ENCODE measurements at regions not wholly inside any gene's neighbourhood (a gene's known extent, or its start where the extent isn't known, plus 50 kb on each side); places are given as distances from the start of the nearest gene placed in this dataset.
A peak's percentile ranks its signal among the peaks of the same experiment; 100 is the strongest.

DNA sequence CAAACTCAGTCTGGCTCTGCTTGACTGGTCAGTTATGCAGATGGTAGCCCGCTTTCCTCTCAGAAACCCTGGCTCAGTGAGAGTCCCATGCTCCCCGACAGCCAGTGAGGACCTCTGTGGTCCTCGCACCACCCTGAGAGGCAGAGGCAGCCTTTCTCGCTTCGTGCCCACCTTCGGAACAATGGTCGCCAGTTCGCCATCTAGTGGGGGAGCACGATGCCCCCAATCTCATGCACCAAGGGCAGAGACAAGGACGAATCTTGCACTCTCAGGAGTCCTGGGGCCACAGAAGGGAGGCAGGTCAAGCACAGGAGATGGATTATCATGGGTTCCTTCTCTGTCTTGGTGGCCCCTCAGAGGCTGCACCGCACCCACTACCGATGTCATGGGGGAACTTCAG, 75.2 kb downstream of the RHCG start:
- no peak overlapping the region for H3K4me3 ChIP-seq
- H3K27ac ChIP-seq: no peak overlapping the region

DNA sequence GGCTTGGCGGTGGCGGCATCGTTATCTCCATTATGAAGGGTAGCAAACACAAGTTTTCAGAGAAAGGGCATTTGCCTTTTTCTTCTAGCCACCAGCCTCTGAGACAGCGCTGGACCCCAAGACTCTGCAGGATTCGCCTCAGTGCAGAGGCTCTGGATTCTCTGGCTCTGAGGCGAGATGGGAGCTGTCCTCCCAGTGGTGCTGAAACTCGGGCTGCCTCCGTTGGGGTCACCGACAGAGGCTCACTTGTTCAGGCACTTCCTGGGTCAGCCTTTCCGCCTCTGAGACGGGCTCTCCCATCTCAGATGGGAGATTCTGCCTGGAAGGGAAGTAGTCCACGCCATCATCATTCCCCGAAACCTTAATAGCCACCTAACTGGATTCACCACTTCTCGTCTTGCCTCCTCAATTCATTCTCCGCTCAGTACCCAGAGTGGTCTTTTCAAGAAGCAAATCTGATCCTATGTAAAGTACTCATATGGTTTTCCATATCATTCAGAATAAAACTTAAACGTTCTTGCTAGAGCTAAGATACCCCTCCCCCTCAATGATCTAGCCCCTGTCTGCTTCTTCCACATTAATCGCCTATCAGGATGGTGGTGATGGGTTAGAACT, 76.9 kb downstream of the RHCG start:
- no peak overlapping the region for H3K27ac ChIP-seq
- no peak overlapping the region for H3K4me3 ChIP-seq

DNA sequence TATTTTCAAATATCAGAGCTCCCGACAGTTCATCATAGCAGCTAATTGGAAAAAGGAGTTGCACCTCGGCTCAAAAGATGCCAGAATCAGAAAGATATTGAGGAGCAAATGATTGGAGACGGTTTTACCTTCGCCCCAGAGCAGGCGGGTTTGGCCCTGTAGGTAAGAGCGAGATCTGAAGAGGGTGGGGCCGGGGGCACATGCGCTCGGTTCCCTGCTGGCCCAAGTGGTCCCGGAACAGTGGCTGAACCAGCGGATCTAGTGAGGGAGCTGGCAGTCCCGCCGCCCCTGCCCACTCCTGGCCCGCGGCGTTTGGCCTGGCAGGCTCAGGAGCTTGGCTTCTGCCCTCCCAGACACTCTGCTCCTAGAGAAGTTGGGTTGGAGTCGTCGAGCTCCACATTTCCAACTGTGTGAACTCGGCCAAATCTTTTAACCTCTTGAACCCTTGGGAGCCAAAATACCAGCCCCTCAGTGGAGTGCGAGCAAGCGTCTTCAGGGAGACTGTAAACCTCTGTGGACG, 79.1 kb downstream of the RHCG start:
- H3K27ac ChIP-seq: no peak overlapping the region
- H3K4me3 ChIP-seq: no peak overlapping the region

- no peak overlapping the region for H3K4me3 ChIP-seq
- H3K27ac ChIP-seq: no peak overlapping the region
Observed at GRCh38 chr15:89416339-89417183, 79.8 kb downstream of the RHCG start.

- no peak overlapping the region for H3K4me3 ChIP-seq
- no peak overlapping the region for H3K27ac ChIP-seq
Observed at GRCh38 chr15:89414571-89414970, 79.9 kb upstream of the POLG start.

DNA sequence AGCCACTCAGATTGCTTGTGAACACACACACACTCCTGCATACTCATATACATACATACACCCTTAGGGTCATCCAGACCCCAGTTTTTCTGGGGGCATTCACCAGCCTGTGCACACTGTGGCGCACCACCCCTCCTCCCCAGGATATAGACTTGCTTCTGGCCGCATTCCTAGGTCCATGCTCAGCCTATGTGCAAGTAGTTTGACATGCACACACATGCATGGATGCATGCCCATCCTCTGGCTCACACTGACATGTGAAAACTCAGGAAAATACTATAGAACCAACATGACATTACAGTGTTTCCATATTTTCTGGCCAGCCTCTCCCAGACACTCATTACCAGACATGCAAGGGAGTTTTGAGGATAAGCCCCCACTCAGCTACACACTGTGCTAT, 79.3 kb upstream of the POLG start:
- Histone ChIP-seq H3K27ac (no peak overlapping the region), H3K4me3 (no peak overlapping the region)

DNA sequence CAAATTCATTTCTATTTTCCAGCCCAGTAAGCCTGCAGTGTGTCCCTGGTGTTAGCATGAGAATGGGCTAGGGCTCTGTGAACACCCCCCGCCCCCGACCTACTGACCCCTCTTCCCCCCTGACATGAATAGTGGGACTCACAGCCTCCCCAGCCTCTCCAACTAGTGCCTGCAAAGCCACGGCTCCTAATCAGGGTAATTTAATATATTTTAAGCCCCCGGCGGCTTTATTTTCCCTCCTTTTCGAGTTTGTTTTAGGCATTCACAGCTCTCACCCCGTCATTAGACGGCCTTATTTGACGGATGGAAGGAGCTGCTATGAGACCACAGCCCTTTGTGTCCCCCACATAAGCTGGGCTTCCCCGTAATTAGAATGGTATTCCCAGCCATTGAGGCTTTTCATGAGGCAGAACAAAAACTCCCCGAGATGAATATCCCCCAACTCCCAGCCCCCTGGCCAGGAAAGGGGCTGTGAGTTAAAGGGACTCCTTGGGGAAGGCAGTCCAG, 78.3 kb upstream of the POLG start:
- Histone ChIP-seq H3K4me3 (no peak overlapping the region), H3K27ac (no peak overlapping the region)

DNA sequence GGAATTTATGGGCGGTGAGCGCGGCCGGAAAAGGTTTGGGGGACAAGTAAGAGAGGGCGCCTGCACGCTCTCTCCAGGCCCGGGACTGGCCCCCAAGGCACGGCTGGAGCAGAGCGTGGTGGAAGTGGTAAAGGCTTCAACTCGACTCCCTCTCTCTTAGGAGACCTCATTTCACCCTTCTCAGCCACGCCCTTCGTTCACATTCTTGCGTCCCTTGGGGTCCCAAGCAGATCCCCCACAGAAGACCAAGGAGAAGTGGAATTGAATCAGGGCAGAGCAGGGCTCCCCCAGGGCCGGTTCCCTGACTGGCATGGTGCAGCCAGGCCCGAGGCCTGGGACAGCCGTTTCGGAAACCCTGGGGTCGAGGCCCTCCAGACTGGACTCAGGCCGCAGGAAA, 75.4 kb upstream of the POLG start:
- H3K4me3 ChIP-seq: no peak overlapping the region

DNA sequence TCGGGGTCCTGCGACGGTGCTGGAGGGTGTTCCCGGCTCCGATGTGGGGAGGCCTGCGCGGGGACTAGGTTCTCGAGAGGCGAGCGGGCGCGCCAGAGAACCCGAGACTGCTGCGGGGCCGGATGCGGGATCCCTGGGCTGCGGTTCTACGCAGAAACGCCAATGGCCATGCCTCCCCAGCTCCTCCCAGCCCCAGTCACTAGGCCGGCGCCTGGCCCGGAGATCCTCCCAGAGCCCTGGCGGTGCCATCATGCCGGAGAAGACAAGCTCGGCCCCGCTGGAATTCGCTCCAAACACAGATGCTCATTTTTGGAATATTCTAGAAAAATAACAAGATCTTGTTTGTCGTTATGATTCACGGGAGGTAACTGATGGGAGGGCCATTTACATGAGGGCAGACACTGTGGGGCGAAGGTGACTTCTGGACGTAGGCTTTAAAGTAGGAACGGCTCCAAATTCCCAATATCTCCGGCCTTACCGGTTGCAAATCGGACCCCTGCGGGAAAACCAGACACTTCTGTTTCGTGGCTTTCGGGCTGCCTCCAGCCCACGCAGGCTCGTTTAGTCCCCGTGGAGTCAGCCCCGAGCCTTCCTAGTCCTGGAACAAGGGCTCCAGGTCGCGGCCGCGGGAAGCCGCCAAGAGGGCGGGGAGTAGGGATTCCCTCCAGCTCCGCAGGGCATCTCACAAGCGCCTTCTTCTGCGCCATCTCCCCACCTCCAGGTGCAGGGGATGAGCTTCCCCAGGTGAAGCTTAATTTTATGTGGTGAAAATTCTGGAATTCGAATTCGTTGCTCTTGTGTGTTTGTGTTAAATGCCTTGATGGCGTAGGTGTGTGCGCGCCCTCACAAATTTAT, 74.8 kb upstream of the POLG start:
- Histone ChIP-seq H3K4me3 (peak overlapping the region in 5 of 7 experiments; percentile 0 to 29 (median 11)), H3K27ac (no peak overlapping the region)

More for the DNA sequence above, 75.4 kb upstream of the POLG start:
- no peak overlapping the region for H3K27ac ChIP-seq

GRCh38 chr15:89408372-89409183, 74.0 kb upstream of the POLG start:
- H3K4me3 ChIP-seq: peak overlapping the region in 5 of 7 experiments; percentile 0 to 29 (median 11)
- H3K27ac ChIP-seq: no peak overlapping the region

DNA sequence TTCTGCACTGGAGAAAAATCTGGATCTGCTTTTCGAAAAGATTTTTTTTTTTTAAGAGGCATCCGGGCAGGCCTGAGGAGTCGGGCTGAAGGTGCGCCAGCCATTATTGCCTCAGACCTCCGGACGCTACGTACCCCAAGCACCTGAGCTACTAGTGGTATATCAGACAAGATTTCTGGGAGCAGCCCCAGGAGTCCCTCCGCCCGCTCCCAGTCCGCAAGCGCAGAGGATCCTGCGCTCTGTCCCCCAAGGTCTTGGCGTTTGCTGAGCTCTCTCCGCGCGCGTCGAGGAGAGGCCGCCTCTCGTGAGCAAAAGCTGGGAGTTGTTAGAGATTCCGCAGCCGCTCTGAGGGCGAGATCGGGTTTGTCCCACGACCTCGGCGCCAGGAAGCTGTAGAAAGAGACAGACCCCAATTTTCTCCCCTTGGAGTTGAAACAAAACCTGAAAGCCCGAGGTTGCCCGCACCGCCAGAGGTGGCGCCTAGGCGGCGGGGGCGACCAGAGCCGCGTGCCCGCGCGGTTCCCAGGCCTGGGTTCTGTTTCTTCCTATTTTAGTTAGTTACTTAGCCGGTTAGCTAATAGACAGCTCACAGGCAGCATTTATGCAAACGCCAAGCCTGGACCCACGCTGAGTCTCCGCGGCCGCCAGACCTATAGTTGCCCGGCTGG, 72.5 kb upstream of the POLG start:
- peak overlapping the region in 1 of 7 experiments; percentile 15 for H3K4me3 ChIP-seq

GRCh38 chr15:89406218-89406939, 71.8 kb upstream of the POLG start:
- Histone ChIP-seq H3K4me3 (peak overlapping the region in 2 of 7 experiments; percentile 21 to 24), H3K27ac (no peak overlapping the region)

More for the DNA sequence above, 72.5 kb upstream of the POLG start:
- H3K27ac ChIP-seq: no peak overlapping the region

- H3K4me3 ChIP-seq: no peak overlapping the region
- no peak overlapping the region for H3K27ac ChIP-seq
Observed at GRCh38 chr15:89405494-89405893, 70.9 kb upstream of the POLG start.

DNA sequence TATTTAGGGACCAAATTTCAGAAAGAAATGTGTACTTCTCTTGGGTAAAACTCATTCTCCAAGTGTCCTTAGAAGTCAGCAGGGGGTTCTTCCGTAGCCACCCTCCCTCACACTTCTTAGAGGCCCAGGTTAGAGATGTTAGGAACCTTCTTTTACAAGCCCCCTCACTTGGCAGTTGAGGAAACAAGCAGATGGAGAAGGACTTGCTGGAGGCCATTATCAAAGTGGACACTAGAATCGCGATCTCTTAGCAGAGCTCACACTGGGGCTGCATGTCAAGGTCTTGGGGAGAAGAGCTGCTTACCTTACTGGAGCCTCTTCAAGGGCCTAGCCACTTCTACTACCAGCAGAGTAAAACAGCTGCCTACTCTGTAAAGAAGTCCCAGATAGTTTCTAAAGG, 69.4 kb upstream of the POLG start:
- Histone ChIP-seq H3K27ac (no peak overlapping the region), H3K4me3 (no peak overlapping the region)

- H3K27ac ChIP-seq: no peak overlapping the region
Observed at GRCh38 chr15:89402518-89402805, 67.8 kb upstream of the POLG start.

GRCh38 chr15:89401631-89402517, 67.2 kb upstream of the POLG start:
- H3K27ac ChIP-seq: no peak overlapping the region

More at GRCh38 chr15:89402518-89402805, 67.8 kb upstream of the POLG start:
- H3K4me3 ChIP-seq: no peak overlapping the region

More at GRCh38 chr15:89401631-89402517, 67.2 kb upstream of the POLG start:
- H3K4me3 ChIP-seq: no peak overlapping the region

Measured in skin epidermis (tissue), 12 donors.